Neural progenitor cell (in vitro differentiated cells): ENCODE measurements at regions not wholly inside any gene's neighbourhood (a gene's known extent, or its start where the extent isn't known, plus 50 kb on each side); places are given as distances from the start of the nearest gene placed in this dataset.

Experiments
- DNase-seq: peaks from one replicate; pipeline ENCODE4 v3.0.0-alpha.2; 2016; ENCODE audit warnings: low spot score
- H2AFZ ChIP-seq: fragments of 200-600 bp; sonication (generic); replicated peaks from 2 replicates; pipeline ENCODE4 v1.6.1; 2016; ENCODE audit warnings: antibody characterized with exemption
- H3F3A ChIP-seq: fragments of 200-600 bp; sonication (generic); 2 replicates; pipeline ENCODE4 v1.6.1; 2016; ENCODE audit warnings: antibody characterized with exemption, low read depth
- H3K27ac ChIP-seq: fragments of 200-600 bp; sonication (generic); 2 replicates; pipeline ENCODE4 v1.5.1; 2016; ENCODE audit warnings: mild to moderate bottlenecking
- H3K27me3 ChIP-seq: fragments of 200-600 bp; sonication (generic); 2 replicates; pipeline ENCODE4 v1.6.1; 2016; ENCODE audit warnings: mild to moderate bottlenecking, moderate library complexity
- H3K36me3 ChIP-seq: fragments of 200-600 bp; sonication (generic); 2 replicates; pipeline ENCODE4 v1.5.1; 2016
- H3K4me1 ChIP-seq: fragments of 200-600 bp; sonication (generic); 2 replicates; pipeline ENCODE4 v1.6.1; 2016; ENCODE audit warnings: mixed run types
- H3K4me2 ChIP-seq: fragments of 200-600 bp; sonication (generic); 2 replicates; pipeline ENCODE4 v1.6.1; 2016
- H3K4me3 ChIP-seq: fragments of 200-600 bp; sonication (generic); 2 replicates; pipeline ENCODE4 v1.5.1; 2016
- H3K79me2 ChIP-seq: fragments of 200-600 bp; sonication (generic); 2 replicates; pipeline ENCODE4 v1.6.1; 2016; ENCODE audit warnings: low read depth
- H3K9ac ChIP-seq: fragments of 200-600 bp; sonication (generic); 2 replicates; pipeline ENCODE4 v1.6.1; 2016
- H3K9me3 ChIP-seq: fragments of 200-600 bp; sonication (generic); 2 replicates; pipeline ENCODE4 v1.5.1; 2016; ENCODE audit warnings: low read depth
- H4K20me1 ChIP-seq: fragments of 200-600 bp; sonication (generic); 2 replicates; pipeline ENCODE4 v1.6.1; 2016; ENCODE audit warnings: low read depth
- H3K27ac Mint-ChIP-seq: 3 replicates; pipeline ENCODE4 v1.8.0; 2021; ENCODE audit warnings: mixed read lengths
- H3K27me3 Mint-ChIP-seq: 2 replicates; pipeline ENCODE4 v1.8.0; 2022; ENCODE audit warnings: low read depth, mild to moderate bottlenecking, inconsistent platforms, moderate library complexity, mixed read lengths; ENCODE audit not compliant: insufficient read depth
- H3K36me3 Mint-ChIP-seq: 3 replicates; pipeline ENCODE4 v1.8.0; 2021; ENCODE audit warnings: mixed read lengths
- H3K4me1 Mint-ChIP-seq: 3 replicates; pipeline ENCODE4 v1.8.0; 2021; ENCODE audit warnings: mixed read lengths
- H3K4me3 Mint-ChIP-seq: 3 replicates; pipeline ENCODE4 v1.8.0; 2021; ENCODE audit warnings: mild to moderate bottlenecking, moderate library complexity, mixed read lengths
- H3K9me3 Mint-ChIP-seq: 3 replicates; pipeline ENCODE4 v1.8.0; 2020; ENCODE audit warnings: mixed read lengths
- CTCF ChIP-seq: fragments of 200-600 bp; sonication (generic); IDR thresholded peaks from 2 replicates; pipeline ENCODE4 v1.5.1; 2017; ENCODE audit warnings: antibody characterized with exemption, mild to moderate bottlenecking
- EZH2 ChIP-seq: fragments of 200-600 bp; sonication (generic); IDR thresholded peaks from 2 replicates; pipeline ENCODE4 v1.6.1; 2017; ENCODE audit warnings: antibody characterized with exemption, mild to moderate bottlenecking, moderate library complexity
- EZH2phosphoT487 ChIP-seq: fragments of 200-600 bp; sonication (generic); IDR thresholded peaks from 2 replicates; pipeline ENCODE4 v1.6.1; 2017; ENCODE audit warnings: antibody characterized with exemption

GRCh38 chr21:32120230-32120629 is 158.6 kb downstream of the MIS18A start:
- Histone ChIP-seq H4K20me1 (no peaks in the 10 kb centered on the region), H2AFZ (no peak overlapping the region), H3K27ac (no peak overlapping the region), H3K9ac (no peak overlapping the region), H3K36me3 (no peaks in the 10 kb centered on the region), H3F3A (no peaks in the 10 kb centered on the region), H3K27me3 (no peaks in the 10 kb centered on the region), H3K4me3 (no peak overlapping the region), H3K9me3 (no peaks in the 10 kb centered on the region), H3K79me2 (no peaks in the 10 kb centered on the region), H3K4me1 (no peaks in the 10 kb centered on the region), H3K4me2 (no peak overlapping the region)
- Mint-ChIP-seq H3K27ac (no peak overlapping the region), H3K4me1 (no peaks in the 10 kb centered on the region), H3K4me3 (no peak overlapping the region), H3K9me3 (peaks cover 14% of the 10 kb centered on the region), H3K36me3 (peaks cover 4% of the 10 kb centered on the region), H3K27me3 (peaks cover 3% of the 10 kb centered on the region)
- no peak for DNase-seq
- TF ChIP-seq EZH2 (no peak), CTCF (no peak), EZH2phosphoT487 (no peak)

- H3K27me3 ChIP-seq = no peaks in the 10 kb centered on the region
- H2AFZ ChIP-seq = no peak overlapping the region
- no peaks in the 10 kb centered on the region for H3K4me1 Mint-ChIP-seq
- no peaks in the 10 kb centered on the region for H3K79me2 ChIP-seq
- TF ChIP-seq CTCF (no peak), EZH2 (no peak), EZH2phosphoT487 (no peak)
- no peak overlapping the region for H3K4me3 Mint-ChIP-seq
- H3K9me3 ChIP-seq = no peaks in the 10 kb centered on the region
- peaks cover 14% of the 10 kb centered on the region for H3K9me3 Mint-ChIP-seq
- H4K20me1 ChIP-seq = no peaks in the 10 kb centered on the region
- peaks cover 6% of the 10 kb centered on the region for H3K27me3 Mint-ChIP-seq
- H3K4me1 ChIP-seq = no peaks in the 10 kb centered on the region
- no peaks in the 10 kb centered on the region for H3K36me3 ChIP-seq
- no peaks in the 10 kb centered on the region for H3F3A ChIP-seq
- no peak overlapping the region for H3K27ac Mint-ChIP-seq
- DNase-seq = no peak
- no peak overlapping the region for H3K27ac ChIP-seq
- no peak overlapping the region for H3K9ac ChIP-seq
- H3K4me3 ChIP-seq = no peak overlapping the region
- peaks cover 4% of the 10 kb centered on the region for H3K36me3 Mint-ChIP-seq
- no peak overlapping the region for H3K4me2 ChIP-seq
Measured at GRCh38 chr21:32119811-32120210, 159.0 kb downstream of the MIS18A start.

DNA sequence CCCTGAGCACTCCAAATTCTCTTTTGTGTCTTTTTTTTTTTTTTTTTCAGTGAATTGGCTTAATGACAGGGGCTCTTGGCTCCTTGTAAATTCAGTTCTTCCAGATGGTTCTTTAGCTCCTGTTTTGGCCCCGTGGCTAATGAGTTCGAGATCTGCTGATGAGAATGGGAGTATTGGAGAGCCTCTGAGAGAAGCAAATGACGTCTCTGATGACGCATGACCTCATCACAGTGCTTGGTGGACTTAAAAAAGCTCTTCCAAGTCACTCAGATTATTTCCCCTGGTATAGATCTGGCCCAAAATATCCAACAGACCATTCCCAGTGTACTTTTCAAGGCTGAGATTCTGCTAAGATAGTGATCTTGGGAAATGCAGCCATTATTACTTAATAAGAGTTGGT is 159.5 kb downstream of the MIS18A start:
- Histone ChIP-seq H3K9me3 (no peaks in the 10 kb centered on the region), H3K4me3 (no peak overlapping the region), H3K27me3 (no peaks in the 10 kb centered on the region), H3F3A (no peaks in the 10 kb centered on the region), H2AFZ (no peak overlapping the region), H3K79me2 (no peaks in the 10 kb centered on the region), H3K27ac (no peak overlapping the region), H3K4me1 (no peaks in the 10 kb centered on the region), H3K36me3 (no peaks in the 10 kb centered on the region), H3K4me2 (no peak overlapping the region), H3K9ac (no peak overlapping the region), H4K20me1 (no peaks in the 10 kb centered on the region)
- TF ChIP-seq EZH2 (no peak), CTCF (no peak), EZH2phosphoT487 (no peak)
- no peak for DNase-seq
- no peak overlapping the region for H3K27ac Mint-ChIP-seq
- no peak overlapping the region for H3K4me3 Mint-ChIP-seq
- H3K36me3 Mint-ChIP-seq = peaks cover 4% of the 10 kb centered on the region
- peaks cover 6% of the 10 kb centered on the region for H3K27me3 Mint-ChIP-seq
- no peaks in the 10 kb centered on the region for H3K4me1 Mint-ChIP-seq
- H3K9me3 Mint-ChIP-seq = peaks cover 11% of the 10 kb centered on the region
